ENCODE measurements at regions not wholly inside any gene's neighbourhood (a gene's known extent, or its start where the extent isn't known, plus 50 kb on each side); places are given as distances from the start of the nearest gene placed in this dataset.

- Mint-ChIP-seq H3K9me3 (ENCODE audit: low read depth) (peaks cover 4% of the 10 kb centered on the region), H3K4me3 (ENCODE audit: low read depth) (no peak overlapping the region), H3K36me3 (ENCODE audit: insufficient read depth) (no peaks in the 10 kb centered on the region), H3K4me1 (ENCODE audit: low read depth) (peaks cover 22% of the 10 kb centered on the region), H3K27ac (peak overlapping the region; percentile 10), H3K27me3 (no peaks in the 10 kb centered on the region)
- no peak for DNase-seq (ENCODE audit: low spot score, unreplicated experiment)
- no peak for TF ChIP-seq CTCF (IDR thresholded peaks at IDR 0.05; ENCODE audit: unreplicated experiment)
Measured at GRCh38 chr12:94700662-94701061, 50.3 kb upstream of the TMCC3 start.
